Tibial nerve (tissue), 4 donors: ENCODE measurements at regions not wholly inside any gene's neighbourhood (a gene's known extent, or its start where the extent isn't known, plus 50 kb on each side); places are given as distances from the start of the nearest gene placed in this dataset.

Experiments used
- DNase-seq, 2 donors: peaks; one replicate each; pipeline ENCODE4 v3.0.0-alpha.2; 2019; ENCODE audit warnings: low spot score in 2 of 2
- H3K27ac ChIP-seq, 4 donors: fragments of 200-600 bp; sonication (generic) in 3 of 4; one replicate each; pipeline ENCODE4 v1.5.1; 2017 to 2019; ENCODE audit warnings: mild to moderate bottlenecking in 1 of 4
- H3K27me3 ChIP-seq, 2 donors: fragments of 200-600 bp; sonication (generic) in 1 of 2; one replicate each; pipeline versions ENCODE4 v1.5.1 to v1.6.0; 2017 to 2019
- H3K36me3 ChIP-seq, 3 donors: fragments of 200-600 bp; sonication (generic); one replicate each; pipeline ENCODE4 v1.5.1; 2018 to 2019
- H3K4me1 ChIP-seq, 4 donors: fragments of 200-600 bp; sonication (generic) in 3 of 4; one replicate each; pipeline ENCODE4 v1.5.1; 2017 to 2019
- H3K4me3 ChIP-seq, 4 donors: fragments of 200-600 bp; sonication (generic) in 3 of 4; one replicate each; pipeline ENCODE4 v1.5.1; 2017 to 2019; ENCODE audit warnings: mild to moderate bottlenecking in 1 of 4, moderate library complexity in 1 of 4
- H3K9me3 ChIP-seq, 4 donors: fragments of 200-600 bp; sonication (generic) in 3 of 4; one replicate each; pipeline ENCODE4 v1.5.1; 2017 to 2019
- CTCF ChIP-seq, 5 experiments: fragments of 200-600 bp in 3 of 5; fragments of 450-650 bp in 2 of 5; sonication (generic) in 3 of 5; IDR thresholded peaks; one replicate each; pipeline ENCODE4 v1.5.1; 2016 to 2019; ENCODE audit warnings: antibody characterized with exemption in 5 of 5, mild to moderate bottlenecking in 3 of 5, moderate library complexity in 2 of 5
- EP300 ChIP-seq, 2 donors: sonication (generic); formaldehyde crosslinking; IDR thresholded peaks; one replicate each; pipeline ENCODE4 v1.6.1; 2017; ENCODE audit warnings: antibody characterized with exemption in 2 of 2, mild to moderate bottlenecking in 1 of 2
- POLR2A ChIP-seq, 2 donors: fragments of 450-650 bp; IDR thresholded peaks; one replicate each; pipeline ENCODE4 v1.6.1; 2017; ENCODE audit warnings: antibody characterized with exemption in 2 of 2, mild to moderate bottlenecking in 2 of 2, moderate library complexity in 2 of 2
- WGBS, 2 donors: methylation state at CpG; one replicate each; pipeline ENCODE4 v1.1.5; 2018; 5-methylcytosine and 5-hydroxymethylcytosine counted together

- Histone ChIP-seq H3K4me1 (no peaks in the 10 kb centered on the region), H3K4me3 (no peak overlapping the region), H3K9me3 (no peaks in the 10 kb centered on the region), H3K27me3 (no peaks in the 10 kb centered on the region), H3K27ac (no peak overlapping the region), H3K36me3 (no peaks in the 10 kb centered on the region)
- WGBS, 2 donors = 83 to 86% methylated on average over 3 of the region's 3 CpGs
- no peak for TF ChIP-seq CTCF (IDR thresholded peaks at IDR 0.05)
- TF ChIP-seq POLR2A (IDR thresholded peaks at IDR 0.05) = no peak
- no peak for TF ChIP-seq EP300 (IDR thresholded peaks at IDR 0.05)
- no peak for DNase-seq
Observed at GRCh38 chr6:15736297-15736696, 73.5 kb upstream of the DTNBP1 start.

GRCh38 chr6:15735567-15736265 lies 72.9 kb upstream of the DTNBP1 start:
- no peak overlapping the region for H3K4me3 ChIP-seq
- H3K27ac ChIP-seq = no peak overlapping the region
- 54 to 56% methylated on average over 5 of the region's 5 CpGs for WGBS, 2 donors
- no peaks in the 10 kb centered on the region for H3K36me3 ChIP-seq
- TF ChIP-seq POLR2A (IDR thresholded peaks at IDR 0.05) (no peak), CTCF (IDR thresholded peaks at IDR 0.05) (no peak), EP300 (IDR thresholded peaks at IDR 0.05) (no peak)
- no peaks in the 10 kb centered on the region for H3K27me3 ChIP-seq
- no peaks in the 10 kb centered on the region for H3K9me3 ChIP-seq
- no peaks in the 10 kb centered on the region for H3K4me1 ChIP-seq
- no peak for DNase-seq

GRCh38 chr6:15734118-15734897 lies 71.5 kb upstream of the DTNBP1 start:
- no peaks in the 10 kb centered on the region for H3K9me3 ChIP-seq
- no peaks in the 10 kb centered on the region for H3K36me3 ChIP-seq
- 80 to 87% methylated on average over 13 of the region's 13 CpGs for WGBS, 2 donors
- H3K27me3 ChIP-seq = no peaks in the 10 kb centered on the region
- no peak for TF ChIP-seq CTCF (IDR thresholded peaks at IDR 0.05)
- TF ChIP-seq EP300 (IDR thresholded peaks at IDR 0.05) = no peak
- TF ChIP-seq POLR2A (IDR thresholded peaks at IDR 0.05) = no peak
- no peak for DNase-seq
- H3K27ac ChIP-seq = no peak overlapping the region
- no peak overlapping the region for H3K4me3 ChIP-seq
- H3K4me1 ChIP-seq = no peaks in the 10 kb centered on the region

- TF ChIP-seq POLR2A (IDR thresholded peaks at IDR 0.05) (no peak), EP300 (IDR thresholded peaks at IDR 0.05) (no peak), CTCF (IDR thresholded peaks at IDR 0.05) (no peak)
- no peak overlapping the region for H3K27ac ChIP-seq
- DNase-seq = no peak
- no peaks in the 10 kb centered on the region for H3K27me3 ChIP-seq
- WGBS, 2 donors = 89 to 90% methylated on average over 4 of the region's 4 CpGs
- no peak overlapping the region for H3K4me3 ChIP-seq
- no peaks in the 10 kb centered on the region for H3K36me3 ChIP-seq
- no peaks in the 10 kb centered on the region for H3K9me3 ChIP-seq
- H3K4me1 ChIP-seq = no peaks in the 10 kb centered on the region
Observed at GRCh38 chr6:15730922-15731321, 68.1 kb upstream of the DTNBP1 start.

GRCh38 chr6:15730442-15730841 lies 67.6 kb upstream of the DTNBP1 start:
- H3K4me1 ChIP-seq = no peaks in the 10 kb centered on the region
- WGBS, 2 donors = 89 to 93% methylated on average over 6 of the region's 6 CpGs
- TF ChIP-seq CTCF (IDR thresholded peaks at IDR 0.05) = no peak
- no peak for TF ChIP-seq EP300 (IDR thresholded peaks at IDR 0.05)
- no peak for TF ChIP-seq POLR2A (IDR thresholded peaks at IDR 0.05)
- no peaks in the 10 kb centered on the region for H3K27me3 ChIP-seq
- no peak overlapping the region for H3K4me3 ChIP-seq
- no peaks in the 10 kb centered on the region for H3K36me3 ChIP-seq
- no peaks in the 10 kb centered on the region for H3K9me3 ChIP-seq
- no peak for DNase-seq
- H3K27ac ChIP-seq = no peak overlapping the region
